NCI-H146 (cell line): ENCODE measurements at regions not wholly inside any gene's neighbourhood (a gene's known extent, or its start where the extent isn't known, plus 50 kb on each side); places are given as distances from the start of the nearest gene placed in this dataset.

Experiments
- DNase-seq: peaks from one replicate; lab custom pipeline; 2025; lab: John Stamatoyannopoulos, UW

DNA sequence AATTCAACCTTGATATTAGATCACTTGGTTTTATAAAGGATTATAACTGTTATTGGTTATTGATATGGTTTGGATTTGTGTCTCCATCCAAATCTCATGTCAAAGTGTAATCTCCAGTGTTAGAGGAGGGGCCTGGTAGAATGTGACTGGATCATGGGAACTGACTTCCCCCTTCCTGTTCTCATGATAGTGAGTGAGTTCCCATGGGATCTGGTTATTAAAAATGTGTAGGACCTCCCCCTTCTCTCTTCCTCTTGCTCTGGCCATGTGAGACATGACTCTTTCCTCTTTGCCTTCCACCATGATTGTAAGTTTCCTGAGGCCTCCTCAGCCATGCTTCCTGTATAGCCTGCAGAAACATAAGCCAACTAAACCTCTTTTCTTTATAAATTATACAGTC is 136.0 kb upstream of the UBE2E2 start:
- no peak for DNase-seq

- DNase-seq = no peak
These were observed 135.0 kb upstream of the UBE2E2 start for GRCh38 chr3:23068016-23068728.

- no peak for DNase-seq
These were observed 131.8 kb upstream of the UBE2E2 start for GRCh38 chr3:23071296-23071695.

- no peak for DNase-seq
These were observed 131.4 kb upstream of the UBE2E2 start for GRCh38 chr3:23071758-23072157.

DNA sequence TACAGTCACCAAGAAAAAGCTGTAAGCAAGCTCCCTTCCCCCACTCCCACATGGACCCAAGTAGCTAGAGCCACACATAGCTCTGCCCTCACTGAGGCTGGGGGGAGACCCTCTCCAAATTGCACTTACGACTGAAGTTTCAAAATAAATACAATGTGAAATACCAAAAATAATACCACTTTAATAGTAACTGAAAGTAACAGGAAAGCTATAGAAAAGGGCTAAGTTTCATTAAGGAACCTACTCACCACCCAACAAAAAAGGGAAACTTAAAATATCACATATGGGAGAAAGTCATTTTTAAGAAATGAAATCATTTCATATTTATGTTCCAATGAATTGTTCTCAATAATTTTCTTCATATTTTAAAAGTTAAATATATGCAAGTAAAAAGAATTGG is 130.4 kb upstream of the UBE2E2 start:
- DNase-seq = no peak

GRCh38 chr3:23073724-23074305 is 129.3 kb upstream of the UBE2E2 start:
- DNase-seq = no peak

DNA sequence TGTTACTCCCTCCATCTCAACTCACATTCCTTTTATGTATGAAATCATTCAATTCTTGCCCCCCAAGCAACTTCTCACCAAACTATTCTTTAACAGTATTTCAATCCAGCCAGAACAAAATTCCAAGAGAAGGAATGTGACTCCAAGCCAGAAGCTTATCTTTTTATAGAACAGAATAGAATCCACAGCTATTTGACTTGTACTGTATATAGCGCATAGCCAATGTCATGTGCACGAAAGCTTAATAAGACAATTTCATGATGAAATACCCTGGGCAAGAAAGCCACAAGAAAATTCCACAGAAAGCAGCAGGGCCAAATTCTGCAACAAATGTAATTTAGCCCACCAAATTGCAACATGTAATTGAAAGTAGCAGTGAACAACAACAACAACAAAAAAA is 127.6 kb upstream of the UBE2E2 start:
- no peak for DNase-seq

GRCh38 chr3:23076437-23076836 is 126.7 kb upstream of the UBE2E2 start:
- DNase-seq = no peak

- DNase-seq = no peak
These were observed 126.0 kb upstream of the UBE2E2 start for GRCh38 chr3:23077126-23077525.

DNA sequence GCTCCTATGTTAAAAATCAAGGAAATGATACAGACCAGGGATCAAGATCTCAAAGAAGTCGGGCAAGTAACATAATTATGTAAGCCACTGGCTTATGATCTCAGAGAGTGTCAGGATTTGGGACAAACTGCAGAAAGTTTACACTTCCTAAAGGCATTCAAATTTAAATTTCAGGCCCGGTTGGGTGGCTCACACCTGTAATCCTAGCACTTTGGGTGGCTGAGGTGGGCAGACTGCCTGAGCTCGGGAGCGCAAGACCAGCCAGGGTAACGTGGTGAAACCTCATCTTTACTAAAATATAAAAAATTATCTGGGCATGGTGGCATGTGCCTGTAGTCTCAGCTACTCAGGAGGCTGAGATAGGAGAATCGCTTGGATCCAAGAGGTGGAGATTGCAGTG is 124.4 kb upstream of the UBE2E2 start:
- DNase-seq = no peak

DNA sequence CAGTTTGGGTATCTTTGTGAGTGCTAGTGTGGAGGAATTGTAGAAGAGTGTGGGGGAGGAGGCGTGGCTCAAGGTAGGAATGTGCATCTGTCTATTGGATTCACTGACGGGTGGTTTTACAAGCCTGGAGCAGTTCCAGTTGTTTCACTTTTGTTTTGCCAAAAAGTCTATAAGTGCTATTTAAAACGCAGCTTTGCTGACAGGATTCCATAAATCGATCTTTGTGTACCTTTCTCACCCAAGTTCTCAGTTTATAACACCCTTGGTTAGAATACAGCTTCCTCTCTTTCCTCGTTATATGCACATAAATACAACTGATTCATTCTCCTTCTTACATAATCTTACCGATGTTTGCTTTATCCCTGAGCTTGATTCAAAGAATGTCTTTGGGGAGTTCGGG is 123.2 kb upstream of the UBE2E2 start:
- no peak for DNase-seq

GRCh38 chr3:23083701-23084100 is 119.4 kb upstream of the UBE2E2 start:
- DNase-seq = no peak

GRCh38 chr3:23084367-23084766 is 118.8 kb upstream of the UBE2E2 start:
- DNase-seq = no peak

DNA sequence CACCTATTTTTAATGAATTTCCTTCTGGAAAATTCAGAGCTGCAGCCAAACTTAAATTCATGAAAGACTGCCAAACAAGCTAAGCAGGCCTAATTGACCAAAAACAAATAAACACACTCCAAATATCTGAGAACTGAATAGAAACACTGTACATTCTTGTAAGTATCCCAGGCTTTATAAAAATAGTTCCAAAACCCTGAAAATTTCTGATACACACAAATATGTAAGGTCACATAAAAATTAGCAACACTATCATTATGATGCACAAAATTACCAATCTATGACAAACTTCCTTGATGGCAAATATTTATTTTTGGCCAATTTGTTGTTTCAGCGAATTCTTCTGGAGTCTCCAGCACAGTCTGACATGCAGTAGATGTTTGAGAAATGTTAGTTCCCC is 117.9 kb upstream of the UBE2E2 start:
- DNase-seq = no peak

DNA sequence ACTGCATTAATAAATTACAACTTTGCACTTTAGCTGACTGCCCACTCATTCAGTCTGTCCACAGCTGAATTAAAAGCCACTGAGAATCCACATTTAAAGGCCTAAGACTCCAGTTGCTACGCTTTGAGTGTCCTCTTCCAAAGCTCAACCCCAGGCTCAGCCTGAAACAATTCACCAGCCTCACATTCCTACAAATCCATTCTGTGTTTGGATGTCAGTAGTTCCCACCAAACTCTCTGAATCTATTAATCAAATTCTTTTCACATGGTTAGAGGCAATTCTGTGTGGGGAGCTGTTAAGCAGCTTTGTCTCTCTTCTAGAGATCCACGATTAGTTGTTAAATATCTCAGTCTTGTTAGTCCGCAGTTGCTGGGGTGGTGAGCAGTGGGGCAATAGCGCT is 116.8 kb upstream of the UBE2E2 start:
- DNase-seq = no peak

- no peak for DNase-seq
These were observed 116.3 kb upstream of the UBE2E2 start for GRCh38 chr3:23086831-23087230.

DNA sequence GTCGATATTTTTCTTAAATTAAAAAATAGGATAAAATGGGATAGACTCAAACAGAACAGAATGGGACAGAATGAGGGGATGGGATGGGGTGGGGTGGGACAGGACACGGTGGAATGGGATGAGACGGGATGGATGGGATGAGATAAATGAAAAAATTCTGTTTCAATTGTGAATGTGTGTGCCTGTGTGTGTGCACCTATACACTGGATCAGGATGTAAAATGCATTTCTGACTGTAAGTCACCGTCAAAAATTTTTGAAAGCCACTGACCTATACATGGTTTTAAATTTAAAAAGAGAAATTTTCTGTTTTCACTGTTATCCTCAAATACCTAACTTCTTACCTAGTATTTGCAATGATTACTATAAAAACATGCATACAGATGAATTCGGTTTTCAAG is 108.7 kb upstream of the UBE2E2 start:
- no peak for DNase-seq

- DNase-seq = peak; percentile 16
These were observed 108.2 kb upstream of the UBE2E2 start for GRCh38 chr3:23094890-23095462.

DNA sequence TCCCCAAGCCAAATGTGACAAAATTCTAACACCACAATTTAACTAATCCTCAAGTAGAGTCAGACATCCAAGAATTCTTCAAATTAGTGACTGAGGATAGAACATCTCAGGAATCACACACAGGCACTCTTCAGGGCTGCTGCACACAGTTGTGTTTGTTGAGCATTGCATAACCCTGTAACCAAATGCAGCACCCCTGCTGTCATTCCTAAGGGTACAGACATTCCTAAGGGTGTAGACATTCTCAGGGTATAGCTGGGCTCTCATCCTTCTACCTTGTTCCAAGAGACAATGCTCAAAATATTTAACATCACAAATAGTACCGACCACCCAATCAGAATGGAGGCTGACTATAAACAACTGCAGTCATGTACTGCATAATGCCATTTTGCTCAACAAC is 107.1 kb upstream of the UBE2E2 start:
- no peak for DNase-seq

GRCh38 chr3:23099021-23099420 is 104.1 kb upstream of the UBE2E2 start:
- DNase-seq = no peak

DNA sequence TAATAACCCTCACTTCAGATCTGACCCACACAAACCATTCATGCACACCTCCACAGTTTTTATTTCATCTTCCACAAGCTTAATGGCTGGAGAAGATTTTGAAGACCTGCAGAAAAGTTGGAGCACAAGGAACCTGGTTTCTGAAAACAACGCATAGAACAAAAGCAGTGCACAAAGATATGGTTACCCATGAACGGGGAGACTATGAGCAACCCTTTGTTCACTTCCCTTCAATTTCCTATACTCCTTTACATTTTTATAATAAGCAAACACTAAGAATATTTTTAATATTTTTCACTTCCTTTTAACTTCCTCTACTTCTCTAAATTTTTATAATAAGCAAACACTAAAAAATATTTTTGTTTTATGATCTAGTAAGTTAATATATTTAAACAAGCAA is 103.5 kb upstream of the UBE2E2 start:
- DNase-seq = no peak

GRCh38 chr3:23100106-23100505 is 103.0 kb upstream of the UBE2E2 start:
- DNase-seq = no peak

DNA sequence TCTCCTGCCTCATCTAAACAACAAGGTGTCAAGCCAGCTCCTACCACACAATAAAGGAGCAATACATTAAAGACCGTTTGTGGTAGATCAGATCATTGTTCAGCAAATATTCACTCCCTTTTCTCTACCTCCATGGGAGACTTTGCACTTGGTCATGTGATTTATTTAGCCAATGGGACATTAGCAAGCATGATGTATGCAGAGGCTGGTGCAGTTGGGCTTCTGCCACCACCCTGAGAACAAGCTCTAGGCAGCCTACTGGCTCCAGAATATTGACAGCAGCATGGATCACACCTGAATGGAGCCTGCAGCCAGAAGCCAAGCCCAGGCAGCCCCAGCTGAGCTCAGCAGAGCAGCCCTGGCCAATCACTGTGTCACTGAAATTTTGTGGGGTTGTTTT is 99.4 kb upstream of the UBE2E2 start:
- no peak for DNase-seq

DNA sequence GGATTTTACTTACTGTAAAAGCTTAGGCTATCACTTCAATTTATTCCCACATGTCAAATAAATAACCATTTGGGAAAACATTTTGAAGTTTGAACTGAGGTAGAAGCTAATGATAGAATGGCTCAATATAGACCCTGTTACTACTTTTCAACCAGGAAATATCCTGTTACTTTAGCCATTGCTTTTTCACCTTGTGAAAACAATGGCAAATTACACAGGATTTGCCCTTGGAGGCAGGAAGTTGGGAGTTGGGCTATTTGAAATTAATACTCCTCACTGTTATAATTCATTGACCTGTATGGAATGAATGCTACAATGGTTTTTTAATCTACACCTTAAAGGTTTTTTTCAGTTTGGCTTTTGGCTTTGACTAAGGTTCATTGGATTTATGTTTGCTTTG is 98.1 kb upstream of the UBE2E2 start:
- no peak for DNase-seq
